Ovary (tissue), 3 donors: ENCODE measurements at regions not wholly inside any gene's neighbourhood (a gene's known extent, or its start where the extent isn't known, plus 50 kb on each side); places are given as distances from the start of the nearest gene placed in this dataset.

ENCODE experiments used
- CTCF ChIP-seq, 3 donors: fragments of 450-650 bp in 2 of 3; fragments of 200-600 bp in 1 of 3; IDR thresholded peaks; one replicate each; pipeline versions ENCODE4 v1.5.1 to v1.8.0; 2016 to 2022; ENCODE audit warnings: antibody characterized with exemption in 3 of 3, mild to moderate bottlenecking in 1 of 3
- POLR2A ChIP-seq: fragments of 450-650 bp; IDR thresholded peaks from one replicate; pipeline ENCODE4 v1.6.1; 2017; ENCODE audit warnings: antibody characterized with exemption, mild to moderate bottlenecking, moderate library complexity
- donor health status: DM: no; HTN: no; CAD: no.

DNA sequence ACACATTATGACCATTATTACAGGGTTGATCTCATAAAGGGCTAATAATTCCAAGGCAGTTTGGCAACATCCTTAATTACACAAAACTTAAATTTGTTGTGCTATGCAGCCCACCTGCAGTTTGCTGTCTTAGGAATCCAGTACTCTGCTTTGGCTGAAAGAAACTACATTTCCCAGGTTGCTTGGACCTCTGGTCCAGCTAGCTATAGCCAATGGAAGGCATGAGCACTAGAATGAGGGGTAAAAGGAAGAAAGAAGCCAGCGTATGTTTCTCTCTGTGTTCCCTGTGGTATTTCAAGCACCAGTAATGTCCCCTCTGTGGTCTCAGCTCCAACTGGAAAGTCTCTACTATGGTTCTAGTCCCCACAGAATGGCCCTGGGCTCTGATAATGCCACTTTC, 84.3 kb upstream of the TSC22D2 start:
- TF ChIP-seq CTCF (IDR thresholded peaks at IDR 0.05) (no peak), POLR2A (no peak)
